T-helper 2 cell (primary cell): ENCODE measurements at regions not wholly inside any gene's neighbourhood (a gene's known extent, or its start where the extent isn't known, plus 50 kb on each side); places are given as distances from the start of the nearest gene placed in this dataset.
"Not testable (repeated sequence)": the region's sequence is repeated elsewhere in the genome, so short reads cannot be mapped to it uniquely, and the experiment has no call there.

Experiments
- DNase-seq, 5 experiments: peaks; one replicate each; pipeline versions ENCODE4 v3.0.0 to v3.0.0-alpha.2; 2012 to 2022

DNA sequence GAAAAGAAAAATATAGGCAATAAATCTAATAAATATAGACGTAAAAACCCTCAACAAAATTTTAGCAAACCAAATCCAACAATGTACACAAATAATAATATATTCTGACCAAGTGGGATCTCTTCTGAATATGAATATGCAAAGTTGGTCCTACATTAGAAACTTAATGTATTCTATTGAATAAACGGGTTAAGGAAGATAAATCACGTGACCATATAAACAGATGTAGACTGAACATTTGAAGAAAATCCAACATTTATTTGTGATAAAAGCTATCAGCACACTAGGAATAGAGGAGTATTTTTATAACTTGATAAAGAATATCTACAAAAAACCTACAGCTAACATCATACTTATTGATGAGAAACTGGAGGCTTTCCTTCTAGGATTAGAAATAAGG lies 502.8 kb upstream of the KIF2B start:
- no peak for DNase-seq

DNA sequence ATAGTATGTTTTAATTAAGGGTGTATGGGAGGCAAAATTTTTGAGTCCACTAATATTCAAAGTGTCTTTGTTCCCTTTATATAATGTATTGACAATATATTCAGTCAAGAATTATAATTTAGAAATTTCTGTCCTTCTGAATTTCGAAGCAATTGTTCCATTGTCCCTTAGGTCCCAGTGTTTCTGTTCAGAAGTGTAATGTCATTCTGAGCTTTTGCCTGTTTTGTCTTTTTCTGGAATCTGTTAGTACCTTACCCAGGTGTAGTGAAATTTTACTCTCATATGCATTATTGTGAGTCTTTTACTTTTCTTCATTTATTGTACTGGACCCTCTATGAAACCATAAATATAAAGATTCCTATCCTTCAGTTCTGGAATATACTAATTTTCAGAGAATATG lies 505.7 kb upstream of the KIF2B start:
- no peak for DNase-seq

- DNase-seq, result no peak
These were observed 506.7 kb upstream of the KIF2B start for GRCh38 chr17:53316073-53316472.

DNA sequence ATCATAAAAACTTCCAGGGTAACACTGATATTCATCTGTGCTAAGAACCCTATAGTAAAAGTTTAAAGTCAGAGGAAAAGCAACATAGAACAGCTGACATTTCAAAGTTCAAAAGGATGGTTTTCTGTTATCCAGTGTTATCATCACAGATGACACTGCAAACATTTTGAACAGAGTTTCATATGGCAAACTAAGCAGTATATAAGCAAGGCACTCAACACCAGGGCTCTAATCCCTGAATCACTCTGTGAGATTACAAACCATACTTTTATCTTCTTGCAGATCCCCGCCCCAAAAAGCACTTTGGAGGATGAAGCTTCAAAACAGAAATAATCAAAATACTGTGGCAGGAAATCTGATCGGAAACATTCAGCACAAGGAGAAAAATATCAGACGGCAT lies 508.2 kb upstream of the KIF2B start:
- no peak for DNase-seq

GRCh38 chr17:53313746-53314145 lies 509.0 kb upstream of the KIF2B start:
- no peak for DNase-seq

- DNase-seq, result no peak
These were observed 544.3 kb upstream of the KIF2B start for GRCh38 chr17:53278466-53278865.

GRCh38 chr17:53273126-53273525 lies 549.6 kb upstream of the KIF2B start:
- no peak for DNase-seq

DNA sequence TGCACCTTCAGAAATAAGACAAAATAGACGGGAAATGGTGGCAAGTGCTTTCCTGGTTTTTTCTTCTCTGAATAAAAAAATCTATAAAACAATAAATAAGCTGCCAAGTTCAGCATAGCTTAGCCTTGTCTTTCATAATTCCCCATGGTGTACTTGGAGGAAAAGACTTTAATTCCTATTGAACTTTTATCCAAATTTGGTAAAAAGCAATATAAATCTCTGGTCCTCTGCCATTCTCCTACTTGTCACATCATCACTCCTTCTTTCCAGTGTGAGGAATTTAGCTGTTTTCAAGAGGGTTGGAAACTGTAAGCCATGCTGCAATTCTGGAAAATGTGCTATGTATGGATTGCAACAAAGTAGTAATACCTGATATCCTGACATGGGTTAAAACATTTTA lies 551.8 kb upstream of the KIF2B start:
- no peak for DNase-seq

DNA sequence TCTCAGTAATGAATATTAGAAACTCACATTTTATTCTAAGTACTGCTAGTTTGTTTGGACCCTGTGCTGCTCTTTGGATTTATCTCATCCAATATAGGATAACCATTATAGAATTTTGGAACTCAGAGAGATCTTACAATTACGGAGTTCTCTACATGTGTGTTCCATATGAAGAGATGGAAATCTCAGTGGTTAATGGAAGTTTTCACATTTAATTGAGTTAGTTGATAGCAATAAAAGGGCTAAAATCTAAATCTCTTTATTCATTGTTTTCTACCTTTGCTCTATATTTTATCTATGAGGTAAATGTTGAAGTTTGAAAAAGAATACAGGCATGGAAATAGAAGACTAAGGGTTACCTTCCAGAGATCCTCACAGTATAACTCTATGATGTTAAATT lies 558.0 kb upstream of the KIF2B start:
- DNase-seq, result no peak

DNA sequence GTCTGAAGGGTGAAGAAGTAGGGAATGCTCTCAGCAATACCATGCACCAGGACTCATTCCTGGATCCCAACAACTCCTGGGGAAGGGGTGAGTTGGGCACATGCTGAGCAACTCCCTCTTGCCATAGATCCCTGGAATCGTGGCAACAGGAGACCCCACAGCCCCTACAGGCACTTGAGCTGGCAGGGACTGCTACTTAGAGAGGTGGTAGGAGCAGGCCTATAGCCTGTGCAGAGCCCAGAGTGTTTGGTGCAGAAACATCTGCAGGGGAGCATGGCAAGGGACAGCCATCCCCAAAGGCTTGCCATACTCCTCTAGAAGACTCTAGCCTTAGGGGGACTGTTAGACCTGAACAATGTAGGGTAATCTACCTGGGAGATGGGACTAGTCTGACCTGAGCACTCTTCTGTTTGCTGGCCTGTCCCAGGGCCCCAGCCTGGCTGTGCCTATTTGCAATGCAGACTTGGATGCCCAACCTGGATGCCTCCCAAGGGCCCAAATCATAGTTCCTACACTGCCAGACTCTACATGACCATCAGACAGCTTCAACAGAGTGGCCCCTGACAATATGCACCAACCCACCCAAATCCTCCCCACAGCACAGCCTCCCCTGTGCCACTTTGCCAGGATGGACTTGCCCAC lies 568.6 kb upstream of the KIF2B start:
- no peak for DNase-seq

DNA sequence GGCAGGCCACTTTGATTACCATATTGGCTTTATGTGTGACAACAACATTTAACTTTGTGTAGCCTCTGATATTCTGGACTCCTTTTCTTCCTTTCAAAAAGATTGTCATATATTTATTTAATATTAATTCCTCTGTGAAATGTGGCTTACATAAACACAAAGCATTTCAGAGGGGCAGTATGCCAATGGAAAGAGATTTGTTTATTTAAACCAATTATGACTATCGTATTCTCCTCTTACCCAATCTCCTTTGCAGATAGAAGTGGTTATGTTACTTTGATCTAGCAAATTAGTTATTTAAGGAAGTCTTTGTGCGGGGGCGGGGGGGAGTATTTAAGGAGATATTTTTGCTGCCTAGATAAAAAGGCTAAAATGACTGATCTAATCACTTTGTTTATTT lies 573.7 kb upstream of the KIF2B start:
- no peak for DNase-seq

GRCh38 chr17:53234138-53234537 lies 588.6 kb upstream of the KIF2B start:
- DNase-seq, result no peak

DNA sequence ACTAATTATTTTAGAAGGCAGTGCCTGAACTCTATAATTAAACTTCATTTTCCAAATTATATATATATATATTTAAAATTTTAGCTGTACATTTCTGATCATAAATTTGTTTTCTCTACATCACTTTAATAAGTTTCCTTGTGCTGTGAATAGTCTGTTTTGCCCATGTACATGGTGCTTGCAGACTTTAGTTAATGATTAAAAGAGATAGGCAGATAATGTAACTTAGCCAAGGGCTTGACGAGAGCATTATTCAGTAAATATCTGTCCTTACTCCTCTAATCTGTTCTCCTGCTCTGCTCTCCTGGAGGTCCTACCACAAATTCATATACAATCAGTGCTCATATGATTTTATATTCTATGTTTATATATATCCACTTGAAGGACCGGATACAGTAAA lies 595.2 kb upstream of the KIF2B start:
- DNase-seq, result no peak

- DNase-seq, result no peak
These were observed 595.6 kb upstream of the KIF2B start for GRCh38 chr17:53227111-53227510.

GRCh38 chr17:53219821-53220220 lies 602.9 kb upstream of the KIF2B start:
- no peak for DNase-seq

DNA sequence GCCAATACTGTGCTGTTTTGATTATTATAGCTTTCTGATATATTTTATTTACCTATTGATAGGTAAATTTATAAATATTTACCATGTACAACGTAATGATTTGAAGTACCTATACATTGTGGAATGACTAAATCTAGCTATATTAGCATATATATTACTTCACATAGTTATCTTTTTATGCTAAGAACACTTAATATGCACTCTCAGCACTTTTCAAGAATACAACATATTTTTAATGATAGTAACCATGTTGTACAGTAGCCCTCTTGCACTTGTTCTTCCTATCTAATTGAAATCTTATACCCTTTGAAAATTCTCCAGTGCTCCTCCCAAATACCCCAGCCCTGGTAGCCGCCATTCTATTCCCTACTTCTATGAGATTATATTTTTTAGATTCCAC lies 604.0 kb upstream of the KIF2B start:
- no peak for DNase-seq

DNA sequence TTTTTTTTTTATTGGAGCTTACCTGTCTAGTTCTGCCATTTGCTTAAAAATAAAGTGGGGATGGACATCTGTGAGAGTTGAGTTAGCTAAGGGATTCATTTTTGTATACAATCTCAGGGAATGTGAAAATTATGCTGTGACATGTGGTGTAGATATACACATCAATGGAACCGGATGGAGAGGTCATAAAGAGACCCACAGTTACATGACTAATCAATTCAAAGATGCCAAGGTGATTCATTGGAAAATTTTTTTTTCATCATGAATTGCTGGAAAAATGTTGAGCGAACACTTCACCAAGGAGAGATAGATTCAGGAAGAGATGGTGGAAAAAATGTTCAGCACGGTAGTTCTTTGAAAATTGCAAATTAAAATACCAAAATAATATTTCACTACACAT lies 605.4 kb upstream of the KIF2B start:
- DNase-seq, result no peak

DNA sequence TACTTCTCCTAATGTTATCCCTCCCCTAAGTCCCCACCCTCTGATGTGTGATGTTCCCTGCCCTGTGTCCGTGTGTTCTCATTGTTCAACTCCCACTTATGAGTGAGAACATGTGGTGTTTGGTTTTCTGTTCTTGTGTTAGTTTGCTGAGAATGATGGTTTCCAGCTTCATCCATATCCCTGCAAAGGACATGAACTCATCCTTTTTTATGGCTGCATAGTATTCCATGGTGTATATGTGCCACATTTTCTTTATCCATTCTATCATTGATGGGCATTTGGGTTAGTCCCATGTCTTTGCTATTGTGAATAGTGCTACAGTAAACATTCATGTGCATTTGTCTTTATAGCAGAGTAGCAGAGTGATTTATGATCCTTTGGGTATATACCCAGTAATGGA lies 613.8 kb upstream of the KIF2B start:
- not testable (repeated sequence) for DNase-seq

- no peak for DNase-seq
These were observed 629.7 kb upstream of the KIF2B start for GRCh38 chr17:53193044-53193443.

- DNase-seq, result no peak
These were observed 630.8 kb upstream of the KIF2B start for GRCh38 chr17:53191878-53192277.

- DNase-seq, result no peak
These were observed 636.7 kb upstream of the KIF2B start for GRCh38 chr17:53186001-53186400.

- DNase-seq, result no peak
These were observed 646.1 kb upstream of the KIF2B start for GRCh38 chr17:53176629-53177028.

DNA sequence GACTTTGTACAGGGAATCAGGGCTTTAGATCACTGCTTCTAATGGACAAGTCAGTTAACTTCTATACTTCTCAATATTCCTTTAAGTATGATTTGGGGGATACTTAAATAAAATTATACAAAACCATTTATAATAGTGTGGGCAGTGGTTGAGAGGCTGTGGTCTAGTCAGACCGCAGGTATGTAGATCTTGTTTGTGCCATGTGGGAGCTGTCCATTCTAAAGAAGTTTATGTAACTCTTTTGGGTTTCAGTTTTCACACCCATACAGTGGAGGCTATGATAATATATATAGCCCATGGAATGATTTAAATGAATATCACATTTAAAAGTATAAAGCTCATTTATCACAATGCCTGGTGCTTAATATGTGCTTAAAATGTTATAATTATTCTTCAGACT lies 654.3 kb upstream of the KIF2B start:
- no peak for DNase-seq

DNA sequence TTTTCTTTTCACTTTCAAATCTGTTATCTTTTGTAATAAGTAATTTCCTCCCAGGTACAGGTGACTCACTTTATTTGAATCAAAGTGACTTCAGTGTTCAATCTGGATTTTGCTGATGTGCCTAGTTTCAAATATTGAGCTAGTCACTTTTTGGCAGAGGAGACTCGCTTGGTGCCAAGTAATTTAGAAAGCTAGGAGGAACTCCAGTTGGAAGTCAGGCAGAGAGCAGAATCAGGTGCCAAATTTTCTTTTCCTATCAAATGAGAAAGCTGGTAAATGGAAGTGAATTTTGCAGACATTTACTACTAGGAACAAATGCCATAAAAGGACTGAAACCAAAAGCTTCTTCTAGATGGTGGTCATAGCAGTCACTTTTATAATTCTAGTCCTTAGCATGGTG lies 656.0 kb upstream of the KIF2B start:
- DNase-seq, result no peak

GRCh38 chr17:53150101-53150698 lies 672.5 kb upstream of the KIF2B start:
- DNase-seq, result no peak
